ENCODE measurements at regions not wholly inside any gene's neighbourhood (a gene's known extent, or its start where the extent isn't known, plus 50 kb on each side); places are given as distances from the start of the nearest gene placed in this dataset.

DNA sequence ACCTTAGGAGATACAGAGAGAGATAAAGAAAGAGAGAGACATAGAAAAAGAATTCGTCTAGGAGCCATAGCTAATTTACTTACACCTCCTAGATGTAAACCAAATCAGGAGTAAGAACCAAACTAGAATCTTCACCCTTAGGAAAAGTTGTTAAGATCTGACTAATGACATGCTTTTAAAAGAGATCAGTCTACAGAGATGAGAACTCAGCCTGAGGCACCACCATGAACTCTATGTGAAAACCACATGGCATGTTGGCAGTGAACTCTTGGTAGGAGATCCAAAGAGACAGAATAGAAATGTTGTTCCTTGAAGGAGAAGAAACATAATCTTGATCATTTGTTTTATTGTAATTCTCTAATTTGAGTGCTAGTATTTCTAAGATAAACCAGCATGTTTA, 585.4 kb upstream of the ID2 start:
- Histone ChIP-seq H3K9me3 (no peaks in the 10 kb centered on the region), H3K4me1 (no peaks in the 10 kb centered on the region), H3K36me3 (no peaks in the 10 kb centered on the region), H3K4me3 (no peak overlapping the region), H3K27me3 (no peaks in the 10 kb centered on the region), H3K27ac (no peak overlapping the region)
- no peak for TF ChIP-seq CTCF (IDR thresholded peaks at IDR 0.05)
- DNase-seq (ENCODE audit: low spot score) = no peak

DNA sequence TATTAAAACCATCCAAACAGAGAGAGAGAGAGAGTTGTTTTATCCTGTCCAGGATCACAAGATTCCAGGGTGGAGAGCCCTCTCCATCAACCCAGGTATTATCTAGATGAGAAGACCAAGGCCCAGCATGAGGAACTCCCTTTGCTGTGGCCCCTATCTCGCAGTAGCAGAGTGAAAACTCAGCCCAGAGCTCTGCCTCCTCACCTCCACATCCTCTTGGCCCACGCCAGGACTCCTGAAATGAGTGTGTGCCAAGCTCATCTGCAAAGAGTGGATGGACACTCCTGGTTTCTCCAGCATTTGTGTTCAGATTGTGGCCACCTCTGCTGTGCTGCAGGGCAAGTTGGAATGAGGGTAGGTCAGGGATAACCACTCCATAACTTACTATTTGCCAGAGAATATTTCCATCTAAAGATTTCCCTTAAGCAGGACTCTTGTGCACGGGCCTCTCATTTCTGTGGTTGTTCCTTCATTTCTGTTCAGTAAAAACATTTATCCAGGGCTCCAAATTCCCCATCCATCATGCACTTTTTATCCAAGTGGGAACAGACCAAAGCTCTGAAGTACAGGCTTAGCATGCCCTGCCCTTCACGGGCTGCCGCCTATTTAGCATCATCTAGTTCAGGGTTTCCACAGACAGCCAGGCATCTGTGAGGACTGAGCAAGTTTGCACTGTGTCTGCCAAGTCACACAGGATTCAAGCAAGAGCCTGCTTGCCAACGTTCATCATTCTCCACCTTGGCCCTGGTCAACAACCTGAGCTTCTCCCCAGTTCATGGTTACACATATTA, 583.2 kb upstream of the ID2 start:
- TF ChIP-seq CTCF (IDR thresholded peaks at IDR 0.05) = no peak
- H3K27me3 ChIP-seq = no peaks in the 10 kb centered on the region
- H3K4me3 ChIP-seq = no peak overlapping the region
- no peaks in the 10 kb centered on the region for H3K9me3 ChIP-seq
- H3K36me3 ChIP-seq = no peaks in the 10 kb centered on the region
- no peak overlapping the region for H3K27ac ChIP-seq
- no peaks in the 10 kb centered on the region for H3K4me1 ChIP-seq
- DNase-seq (ENCODE audit: low spot score) = no peak

DNA sequence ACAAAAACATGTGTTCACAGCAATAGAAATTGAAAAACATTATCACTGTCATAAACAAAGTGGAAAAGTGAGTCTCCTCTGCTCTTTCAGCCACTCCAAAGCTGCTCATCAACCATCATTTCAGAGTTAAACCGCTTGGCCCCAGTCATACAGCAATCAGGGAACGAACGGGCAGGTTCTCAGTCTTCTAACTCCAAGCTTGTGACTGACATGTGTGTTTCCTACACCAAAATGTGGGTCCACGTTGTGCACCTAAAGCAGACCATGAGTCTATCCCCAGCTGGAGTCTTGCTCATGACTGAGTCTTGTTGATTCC, 582.6 kb upstream of the ID2 start:
- no peak overlapping the region for H3K4me3 ChIP-seq
- H3K27ac ChIP-seq = no peak overlapping the region
- no peaks in the 10 kb centered on the region for H3K36me3 ChIP-seq
- H3K27me3 ChIP-seq = no peaks in the 10 kb centered on the region
- H3K4me1 ChIP-seq = no peaks in the 10 kb centered on the region
- no peak for TF ChIP-seq CTCF (IDR thresholded peaks at IDR 0.05)
- no peak for DNase-seq (ENCODE audit: low spot score)
- H3K9me3 ChIP-seq = no peaks in the 10 kb centered on the region

DNA sequence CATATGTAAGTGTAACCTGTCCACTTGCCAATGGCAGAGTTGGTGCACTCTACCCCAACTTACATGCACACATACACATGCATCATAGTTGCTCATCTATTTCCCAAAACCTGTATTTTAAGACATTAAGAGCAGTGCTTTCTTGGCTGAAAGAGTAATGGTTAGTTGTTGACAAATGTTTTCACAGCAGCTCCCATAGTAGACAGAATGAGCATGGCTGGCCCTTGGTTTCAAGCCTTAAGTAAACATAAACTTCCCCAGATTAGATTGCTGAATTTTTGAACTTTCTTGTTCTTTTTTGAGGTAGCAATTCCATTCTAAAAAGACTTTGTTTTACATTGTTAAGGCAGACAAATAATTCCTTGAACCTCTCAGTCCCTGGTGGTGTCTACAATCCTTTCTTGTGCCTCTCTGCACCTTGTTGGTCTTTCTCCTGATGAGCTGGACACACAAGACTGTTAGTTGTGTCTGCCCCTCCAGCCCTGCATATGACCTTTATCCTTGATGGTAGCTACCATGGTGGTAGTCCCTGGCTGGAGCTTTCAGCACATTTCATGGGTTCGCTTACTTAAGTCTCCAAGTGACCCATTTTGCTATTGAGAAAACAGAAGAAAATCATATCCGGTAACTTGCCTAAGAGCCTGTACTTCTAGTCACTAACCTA, 580.1 kb upstream of the ID2 start:
- Histone ChIP-seq H3K36me3 (no peaks in the 10 kb centered on the region), H3K27me3 (no peaks in the 10 kb centered on the region), H3K27ac (no peak overlapping the region), H3K4me1 (no peaks in the 10 kb centered on the region), H3K9me3 (no peaks in the 10 kb centered on the region), H3K4me3 (no peak overlapping the region)
- no peak for DNase-seq (ENCODE audit: low spot score)
- no peak for TF ChIP-seq CTCF (IDR thresholded peaks at IDR 0.05)

DNA sequence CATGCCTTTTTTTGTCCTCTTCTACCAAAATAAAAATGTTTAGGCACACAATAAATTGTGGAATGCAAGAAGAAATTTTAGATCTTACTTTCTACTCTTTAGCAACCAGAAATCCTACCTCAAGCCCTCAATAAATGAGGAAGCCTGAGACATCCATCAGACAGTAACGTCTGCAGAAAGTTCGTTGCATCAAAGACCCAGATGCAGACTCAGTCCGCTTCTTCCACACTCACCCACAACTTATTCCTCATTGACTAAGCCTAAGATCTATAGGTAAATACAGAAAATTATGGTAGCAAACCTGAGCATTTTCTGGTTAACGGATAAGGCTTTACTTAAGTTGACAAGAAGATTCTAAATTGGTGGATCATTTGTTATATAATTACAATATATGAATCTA, 579.4 kb upstream of the ID2 start:
- no peak overlapping the region for H3K4me3 ChIP-seq
- no peak overlapping the region for H3K27ac ChIP-seq
- no peak for TF ChIP-seq CTCF (IDR thresholded peaks at IDR 0.05)
- H3K4me1 ChIP-seq = no peaks in the 10 kb centered on the region
- H3K36me3 ChIP-seq = no peaks in the 10 kb centered on the region
- no peaks in the 10 kb centered on the region for H3K27me3 ChIP-seq
- H3K9me3 ChIP-seq = no peaks in the 10 kb centered on the region
- DNase-seq (ENCODE audit: low spot score) = no peak

All from right atrium auricular region (tissue), 2 donors.